ENCODE measurements at regions not wholly inside any gene's neighbourhood (a gene's known extent, or its start where the extent isn't known, plus 50 kb on each side); places are given as distances from the start of the nearest gene placed in this dataset.

- TF ChIP-seq CTCF (IDR thresholded peaks at IDR 0.05), result no peak
- no peak overlapping the region for H3K4me2 ChIP-seq (ENCODE audit: low read length)
- no peak overlapping the region for H2AFZ ChIP-seq
- no peaks in the 10 kb centered on the region for H3K79me2 ChIP-seq
- no peak overlapping the region for H3K4me3 ChIP-seq (ENCODE audit: low read depth, low read length)
- no peaks in the 10 kb centered on the region for H3K36me3 ChIP-seq (ENCODE audit: control insufficient read depth, insufficient read depth, low read length)
- no peaks in the 10 kb centered on the region for H3K9me3 ChIP-seq (ENCODE audit: control insufficient read depth, low read length)
- no peaks in the 10 kb centered on the region for H3K27me3 ChIP-seq (ENCODE audit: control insufficient read depth, insufficient read depth, low read length)
- H3K9ac ChIP-seq, result no peak overlapping the region
- no peaks in the 10 kb centered on the region for H3K4me1 ChIP-seq
- H3K27ac ChIP-seq, result no peak overlapping the region
These were observed 188.6 kb upstream of the IL15 start for GRCh38 chr4:141447761-141448160.

- H3K79me2 ChIP-seq, result no peaks in the 10 kb centered on the region
- H3K27ac ChIP-seq, result no peak overlapping the region
- TF ChIP-seq CTCF (IDR thresholded peaks at IDR 0.05), result no peak
- H3K4me2 ChIP-seq (ENCODE audit: low read length), result no peak overlapping the region
- no peaks in the 10 kb centered on the region for H3K4me1 ChIP-seq
- no peaks in the 10 kb centered on the region for H3K36me3 ChIP-seq (ENCODE audit: control insufficient read depth, insufficient read depth, low read length)
- H2AFZ ChIP-seq, result no peak overlapping the region
- no peak overlapping the region for H3K9ac ChIP-seq
- no peak overlapping the region for H3K4me3 ChIP-seq (ENCODE audit: low read depth, low read length)
- no peaks in the 10 kb centered on the region for H3K27me3 ChIP-seq (ENCODE audit: control insufficient read depth, insufficient read depth, low read length)
- no peaks in the 10 kb centered on the region for H3K9me3 ChIP-seq (ENCODE audit: control insufficient read depth, low read length)
These were observed 187.9 kb upstream of the IL15 start for GRCh38 chr4:141448490-141448889.

GRCh38 chr4:141449927-141450326 is 186.5 kb upstream of the IL15 start:
- no peak for TF ChIP-seq CTCF (IDR thresholded peaks at IDR 0.05)
- Histone ChIP-seq H3K9ac (no peak overlapping the region), H3K4me1 (no peaks in the 10 kb centered on the region), H3K27me3 (ENCODE audit: control insufficient read depth, insufficient read depth, low read length) (no peaks in the 10 kb centered on the region), H3K9me3 (ENCODE audit: control insufficient read depth, low read length) (no peaks in the 10 kb centered on the region), H3K36me3 (ENCODE audit: control insufficient read depth, insufficient read depth, low read length) (no peaks in the 10 kb centered on the region), H3K4me3 (ENCODE audit: low read depth, low read length) (no peak overlapping the region), H3K27ac (no peak overlapping the region), H3K4me2 (ENCODE audit: low read length) (no peak overlapping the region), H3K79me2 (no peaks in the 10 kb centered on the region), H2AFZ (no peak overlapping the region)

- H3K4me1 ChIP-seq, result no peaks in the 10 kb centered on the region
These were observed 180.7 kb upstream of the IL15 start for GRCh38 chr4:141455651-141456050.

More at GRCh38 chr4:141455651-141456050, 180.7 kb upstream of the IL15 start:
- no peak overlapping the region for H3K4me2 ChIP-seq (ENCODE audit: low read length)
- no peaks in the 10 kb centered on the region for H3K36me3 ChIP-seq (ENCODE audit: control insufficient read depth, insufficient read depth, low read length)
- no peaks in the 10 kb centered on the region for H3K79me2 ChIP-seq
- no peak overlapping the region for H3K4me3 ChIP-seq (ENCODE audit: low read depth, low read length)
- H3K9me3 ChIP-seq (ENCODE audit: control insufficient read depth, low read length), result no peaks in the 10 kb centered on the region
- no peaks in the 10 kb centered on the region for H3K27me3 ChIP-seq (ENCODE audit: control insufficient read depth, insufficient read depth, low read length)
- H2AFZ ChIP-seq, result no peak overlapping the region
- no peak overlapping the region for H3K9ac ChIP-seq
- H3K27ac ChIP-seq, result no peak overlapping the region
- no peak for TF ChIP-seq CTCF (IDR thresholded peaks at IDR 0.05)

All from parathyroid adenoma (tissue), 2 donors.